ENCODE measurements at regions not wholly inside any gene's neighbourhood (a gene's known extent, or its start where the extent isn't known, plus 50 kb on each side); places are given as distances from the start of the nearest gene placed in this dataset.

DNA sequence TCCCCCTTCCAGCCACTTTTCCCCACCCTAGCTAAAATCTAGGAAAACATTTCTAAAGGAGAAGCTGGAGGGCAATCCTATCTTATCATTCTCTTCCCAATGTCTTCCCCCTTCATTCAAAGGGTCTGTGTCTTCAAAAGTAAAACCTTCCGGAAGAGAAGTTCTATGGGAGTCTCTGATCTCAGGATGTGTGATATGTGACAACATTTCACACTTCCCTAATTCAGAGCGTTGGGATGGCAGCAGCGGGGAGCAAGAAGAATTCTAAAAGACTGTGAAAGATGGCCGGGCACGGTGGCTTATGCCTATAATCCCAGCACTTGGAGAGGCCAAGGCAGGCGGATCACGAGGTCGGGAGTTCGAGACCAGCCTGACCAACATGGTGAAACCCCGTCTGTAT is 65.4 kb upstream of the AKIRIN2 start:
- DNase-seq = no peak
- H3K9ac ChIP-seq (ENCODE audit: low read length) = no peak overlapping the region
- H3K36me3 ChIP-seq (ENCODE audit: control insufficient read depth in 1 of 2, insufficient read depth in 2 of 2, low read length in 2 of 2) = no peaks in the 10 kb centered on the region
- no peak overlapping the region for H2BK5ac ChIP-seq (ENCODE audit: low read depth, low read length, poor library complexity)
- no peak overlapping the region for H3K27ac ChIP-seq (ENCODE audit: low read depth, low read length)
- no peak overlapping the region for H2AK5ac ChIP-seq (ENCODE audit: low read length)
- H3K27me3 ChIP-seq (ENCODE audit: insufficient read depth, low read length) = no peaks in the 10 kb centered on the region
- WGBS (ENCODE audit: extremely low coverage, insufficient coverage, insufficient read length) = no CpG with 5 or more reads among the region's 10 CpGs
- H4K12ac ChIP-seq (ENCODE audit: low read depth, low read length) = no peak overlapping the region
- no peak overlapping the region for H4K8ac ChIP-seq (ENCODE audit: low read depth, low read length)
- no peak overlapping the region for H2BK120ac ChIP-seq (ENCODE audit: insufficient read depth, low read length, poor library complexity)
- no peak overlapping the region for H2BK12ac ChIP-seq (ENCODE audit: low read length)
- no peak overlapping the region for H3K4me2 ChIP-seq (ENCODE audit: low read length)
- no peak overlapping the region for H3K18ac ChIP-seq (ENCODE audit: low read length)
- no peak overlapping the region for H2AFZ ChIP-seq (ENCODE audit: insufficient read depth, low read length, poor library complexity)
- no peaks in the 10 kb centered on the region for H3K9me3 ChIP-seq (ENCODE audit: insufficient read depth, low read depth, low read length)
- no peak overlapping the region for H3K4me3 ChIP-seq (ENCODE audit: low read depth, low read length)
- no peak overlapping the region for H4K91ac ChIP-seq (ENCODE audit: low read depth, low read length)
- H3K14ac ChIP-seq (ENCODE audit: low read length) = no peak overlapping the region
- H3K79me2 ChIP-seq (ENCODE audit: control insufficient read depth, insufficient read depth, low read length, poor library complexity) = no peaks in the 10 kb centered on the region
- no peaks in the 10 kb centered on the region for H3K79me1 ChIP-seq (ENCODE audit: low read length)
- no peak overlapping the region for H3K23ac ChIP-seq (ENCODE audit: low read length)
- H3K4ac ChIP-seq (ENCODE audit: low read depth, low read length) = no peak overlapping the region
- H3K4me1 ChIP-seq (ENCODE audit: control insufficient read depth in 1 of 2, insufficient read depth in 2 of 2, low read length in 2 of 2) = no peaks in the 10 kb centered on the region

DNA sequence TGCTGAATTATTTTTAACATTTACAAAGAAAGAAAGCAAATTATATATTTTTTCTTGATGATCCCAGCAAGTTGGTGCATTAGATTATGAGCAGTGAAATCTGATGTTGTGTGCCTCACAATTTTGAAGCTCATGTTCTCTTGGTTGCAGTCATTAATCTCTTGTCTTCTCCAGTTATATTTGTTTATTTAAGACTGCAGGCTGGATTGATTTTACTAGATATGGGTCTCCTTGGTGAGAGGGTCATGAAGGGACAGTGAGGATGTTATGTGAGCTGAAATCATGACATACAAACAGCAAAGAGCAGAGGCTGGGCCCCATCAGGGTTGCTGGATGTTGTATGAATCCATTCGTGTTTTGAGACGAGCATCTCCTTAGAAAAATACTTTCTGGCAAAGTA is 64.2 kb upstream of the AKIRIN2 start:
- Histone ChIP-seq H3K14ac (ENCODE audit: low read length) (no peak overlapping the region), H2BK120ac (ENCODE audit: insufficient read depth, low read length, poor library complexity) (no peak overlapping the region)
- WGBS (ENCODE audit: extremely low coverage, insufficient coverage, insufficient read length) = no CpG with 5 or more reads among the region's 2 CpGs

DNA sequence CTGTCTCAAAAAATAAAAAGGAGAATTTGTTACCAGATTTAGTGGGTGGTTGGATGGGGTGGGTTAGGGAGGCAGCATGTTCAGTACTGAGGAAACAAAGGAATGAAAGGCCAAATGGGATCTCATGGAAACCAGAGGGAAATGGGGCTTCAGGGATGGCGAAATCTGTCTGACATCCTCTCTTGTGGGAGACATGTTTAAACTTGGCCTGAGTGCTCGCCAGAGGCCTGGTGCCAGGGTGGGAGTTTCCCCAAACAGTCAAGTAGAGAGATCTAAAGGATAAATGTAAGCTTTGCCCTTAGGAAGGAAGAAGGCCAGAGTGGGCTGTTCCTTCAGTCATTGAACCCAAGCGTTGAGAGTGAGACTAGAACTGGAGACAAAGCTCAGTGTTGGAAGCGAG is 61.9 kb upstream of the AKIRIN2 start:
- Histone ChIP-seq H3K4me3 (ENCODE audit: low read depth, low read length) (no peak overlapping the region), H3K4me2 (ENCODE audit: low read length) (no peak overlapping the region), H3K36me3 (ENCODE audit: control insufficient read depth in 1 of 2, insufficient read depth in 2 of 2, low read length in 2 of 2) (no peaks in the 10 kb centered on the region), H3K9me3 (ENCODE audit: insufficient read depth, low read depth, low read length) (no peaks in the 10 kb centered on the region), H2AFZ (ENCODE audit: insufficient read depth, low read length, poor library complexity) (no peak overlapping the region), H3K4ac (ENCODE audit: low read depth, low read length) (no peak overlapping the region), H3K79me1 (ENCODE audit: low read length) (no peaks in the 10 kb centered on the region), H3K27me3 (ENCODE audit: insufficient read depth, low read length) (no peaks in the 10 kb centered on the region), H4K12ac (ENCODE audit: low read depth, low read length) (no peak overlapping the region), H2AK5ac (ENCODE audit: low read length) (no peak overlapping the region), H2BK12ac (ENCODE audit: low read length) (no peak overlapping the region), H3K79me2 (ENCODE audit: control insufficient read depth, insufficient read depth, low read length, poor library complexity) (no peaks in the 10 kb centered on the region), H3K27ac (ENCODE audit: low read depth, low read length) (no peak overlapping the region), H2BK120ac (ENCODE audit: insufficient read depth, low read length, poor library complexity) (no peak overlapping the region), H3K4me1 (ENCODE audit: control insufficient read depth in 1 of 2, insufficient read depth in 2 of 2, low read length in 2 of 2) (no peaks in the 10 kb centered on the region), H3K18ac (ENCODE audit: low read length) (no peak overlapping the region), H3K9ac (ENCODE audit: low read length) (no peak overlapping the region), H4K91ac (ENCODE audit: low read depth, low read length) (no peak overlapping the region), H4K8ac (ENCODE audit: low read depth, low read length) (no peak overlapping the region), H2BK5ac (ENCODE audit: low read depth, low read length, poor library complexity) (no peak overlapping the region), H3K14ac (ENCODE audit: low read length) (no peak overlapping the region), H3K23ac (ENCODE audit: low read length) (no peak overlapping the region)
- DNase-seq = no peak
- WGBS (ENCODE audit: extremely low coverage, insufficient coverage, insufficient read length) = no CpG with 5 or more reads among the region's 4 CpGs

More for the DNA sequence above, 64.2 kb upstream of the AKIRIN2 start:
- no peak overlapping the region for H3K4me2 ChIP-seq (ENCODE audit: low read length)
- no peak overlapping the region for H2BK5ac ChIP-seq (ENCODE audit: low read depth, low read length, poor library complexity)
- H3K36me3 ChIP-seq (ENCODE audit: control insufficient read depth in 1 of 2, insufficient read depth in 2 of 2, low read length in 2 of 2) = no peaks in the 10 kb centered on the region
- H3K9me3 ChIP-seq (ENCODE audit: insufficient read depth, low read depth, low read length) = no peaks in the 10 kb centered on the region
- H3K9ac ChIP-seq (ENCODE audit: low read length) = no peak overlapping the region
- no peak for DNase-seq
- H3K27ac ChIP-seq (ENCODE audit: low read depth, low read length) = no peak overlapping the region
- no peak overlapping the region for H3K4me3 ChIP-seq (ENCODE audit: low read depth, low read length)
- H2BK12ac ChIP-seq (ENCODE audit: low read length) = no peak overlapping the region
- H4K91ac ChIP-seq (ENCODE audit: low read depth, low read length) = no peak overlapping the region
- H3K79me1 ChIP-seq (ENCODE audit: low read length) = no peaks in the 10 kb centered on the region
- H3K4ac ChIP-seq (ENCODE audit: low read depth, low read length) = no peak overlapping the region
- H4K8ac ChIP-seq (ENCODE audit: low read depth, low read length) = no peak overlapping the region
- no peak overlapping the region for H2AFZ ChIP-seq (ENCODE audit: insufficient read depth, low read length, poor library complexity)
- no peak overlapping the region for H2AK5ac ChIP-seq (ENCODE audit: low read length)
- H3K4me1 ChIP-seq (ENCODE audit: control insufficient read depth in 1 of 2, insufficient read depth in 2 of 2, low read length in 2 of 2) = no peaks in the 10 kb centered on the region
- H3K27me3 ChIP-seq (ENCODE audit: insufficient read depth, low read length) = no peaks in the 10 kb centered on the region
- H3K23ac ChIP-seq (ENCODE audit: low read length) = no peak overlapping the region
- no peak overlapping the region for H3K18ac ChIP-seq (ENCODE audit: low read length)
- no peak overlapping the region for H4K12ac ChIP-seq (ENCODE audit: low read depth, low read length)
- H3K79me2 ChIP-seq (ENCODE audit: control insufficient read depth, insufficient read depth, low read length, poor library complexity) = no peaks in the 10 kb centered on the region

DNA sequence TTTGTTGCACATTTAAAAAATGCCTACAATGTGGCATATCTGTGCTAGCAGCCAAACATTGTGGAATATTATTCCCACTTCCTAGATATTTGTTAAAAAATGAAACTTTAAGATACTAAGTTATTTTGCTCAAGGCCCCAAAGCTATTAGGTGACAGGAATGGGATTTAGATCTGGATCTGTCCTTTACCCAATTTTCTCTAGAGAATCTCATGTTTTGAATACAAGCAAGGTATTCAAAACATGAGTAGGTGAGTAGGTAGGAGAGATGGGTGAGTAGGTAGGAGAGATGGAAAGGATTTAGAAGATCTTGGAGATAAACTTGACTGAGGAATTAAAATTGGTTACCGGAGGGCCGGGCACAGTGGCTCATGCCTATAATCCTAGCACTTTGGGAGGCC is 61.2 kb upstream of the AKIRIN2 start:
- no peak overlapping the region for H2BK120ac ChIP-seq (ENCODE audit: insufficient read depth, low read length, poor library complexity)
- no peaks in the 10 kb centered on the region for H3K9me3 ChIP-seq (ENCODE audit: insufficient read depth, low read depth, low read length)
- no peak overlapping the region for H4K12ac ChIP-seq (ENCODE audit: low read depth, low read length)
- no peak overlapping the region for H3K18ac ChIP-seq (ENCODE audit: low read length)
- no peak overlapping the region for H4K91ac ChIP-seq (ENCODE audit: low read depth, low read length)
- H2AFZ ChIP-seq (ENCODE audit: insufficient read depth, low read length, poor library complexity) = no peak overlapping the region
- H3K4me3 ChIP-seq (ENCODE audit: low read depth, low read length) = no peak overlapping the region
- H3K27me3 ChIP-seq (ENCODE audit: insufficient read depth, low read length) = no peaks in the 10 kb centered on the region
- H3K14ac ChIP-seq (ENCODE audit: low read length) = no peak overlapping the region
- peak; percentile 51 to 93 for DNase-seq
- no peaks in the 10 kb centered on the region for H3K4me1 ChIP-seq (ENCODE audit: control insufficient read depth in 1 of 2, insufficient read depth in 2 of 2, low read length in 2 of 2)
- no CpG with 5 or more reads among the region's 2 CpGs for WGBS (ENCODE audit: extremely low coverage, insufficient coverage, insufficient read length)
- H3K23ac ChIP-seq (ENCODE audit: low read length) = no peak overlapping the region
- no peak overlapping the region for H3K4ac ChIP-seq (ENCODE audit: low read depth, low read length)
- H3K79me1 ChIP-seq (ENCODE audit: low read length) = no peaks in the 10 kb centered on the region
- H2BK5ac ChIP-seq (ENCODE audit: low read depth, low read length, poor library complexity) = no peak overlapping the region
- H3K79me2 ChIP-seq (ENCODE audit: control insufficient read depth, insufficient read depth, low read length, poor library complexity) = no peaks in the 10 kb centered on the region
- H3K4me2 ChIP-seq (ENCODE audit: low read length) = no peak overlapping the region
- H3K9ac ChIP-seq (ENCODE audit: low read length) = no peak overlapping the region
- no peaks in the 10 kb centered on the region for H3K36me3 ChIP-seq (ENCODE audit: control insufficient read depth in 1 of 2, insufficient read depth in 2 of 2, low read length in 2 of 2)
- H4K8ac ChIP-seq (ENCODE audit: low read depth, low read length) = no peak overlapping the region
- no peak overlapping the region for H3K27ac ChIP-seq (ENCODE audit: low read depth, low read length)
- H2AK5ac ChIP-seq (ENCODE audit: low read length) = no peak overlapping the region
- no peak overlapping the region for H2BK12ac ChIP-seq (ENCODE audit: low read length)
